HAP-1 (cell line): ENCODE measurements at regions not wholly inside any gene's neighbourhood (a gene's known extent, or its start where the extent isn't known, plus 50 kb on each side); places are given as distances from the start of the nearest gene placed in this dataset.

Source experiments
- DNase-seq, 2 experiments: peaks; one replicate each; pipeline ENCODE4 v3.0.0-alpha.2; 2016 to 2020; ENCODE audit warnings: low spot score in 2 of 2
- H3K27me3 ChIP-seq: fragments of 250-450 bp; sonication (Bioruptor Pico); 2 replicates; pipeline ENCODE4 v1.5.1; 2020; ENCODE audit warnings: low read depth, mild to moderate bottlenecking, moderate library complexity
- H3K36me3 ChIP-seq: fragments of 250-450 bp; sonication (Bioruptor Pico); replicated peaks from 2 replicates; pipeline ENCODE4 v1.5.1; 2020; ENCODE audit warnings: mild to moderate bottlenecking
- H3K4me1 ChIP-seq: fragments of 250-450 bp; sonication (Bioruptor Pico); 2 replicates; pipeline ENCODE4 v1.5.1; 2020; ENCODE audit warnings: mild to moderate bottlenecking
- H3K4me3 ChIP-seq: fragments of 250-450 bp; sonication (Bioruptor Pico); 2 replicates; pipeline ENCODE4 v1.5.1; 2020; ENCODE audit warnings: mild to moderate bottlenecking, moderate library complexity
- H3K9me3 ChIP-seq: fragments of 250-450 bp; sonication (Bioruptor Pico); 2 replicates; pipeline ENCODE4 v1.5.1; 2020; ENCODE audit warnings: mild to moderate bottlenecking, moderate library complexity
- in situ Hi-C: fragments of 300-500 bp; cut with MboI; formaldehyde crosslinking; loops from 3 replicates; pipeline ENCODE4 v1.14.3; 2020; ENCODE audit warnings: low sequenced_read_pairs, inconsistent platforms, mixed read lengths

DNA sequence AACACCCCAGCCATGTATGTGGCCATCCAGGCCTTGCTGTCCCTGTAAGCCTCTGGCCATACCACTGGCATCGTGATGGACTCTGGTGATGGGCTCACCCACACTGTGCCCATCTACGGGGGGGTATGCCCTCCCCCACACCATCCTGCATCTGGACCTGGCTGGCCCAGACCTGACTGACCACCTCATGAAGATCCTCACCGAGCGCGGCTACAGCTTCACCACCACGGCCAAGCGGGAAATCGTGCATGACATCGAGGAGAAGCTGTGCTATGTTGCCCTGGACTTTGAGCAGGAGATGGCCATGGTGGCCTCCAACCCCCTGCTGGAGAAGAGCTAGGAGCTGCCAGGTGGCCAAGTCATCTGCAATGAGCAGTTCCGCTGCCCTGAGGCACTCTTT, 80.4 kb upstream of the ZCCHC2 start:
- no peak for DNase-seq
- Histone ChIP-seq H3K27me3 (no peaks in the 10 kb centered on the region), H3K4me1 (no peaks in the 10 kb centered on the region), H3K4me3 (no peak overlapping the region), H3K9me3 (no peaks in the 10 kb centered on the region), H3K36me3 (no peaks in the 10 kb centered on the region)
- in situ Hi-C loops = no loop called here

DNA sequence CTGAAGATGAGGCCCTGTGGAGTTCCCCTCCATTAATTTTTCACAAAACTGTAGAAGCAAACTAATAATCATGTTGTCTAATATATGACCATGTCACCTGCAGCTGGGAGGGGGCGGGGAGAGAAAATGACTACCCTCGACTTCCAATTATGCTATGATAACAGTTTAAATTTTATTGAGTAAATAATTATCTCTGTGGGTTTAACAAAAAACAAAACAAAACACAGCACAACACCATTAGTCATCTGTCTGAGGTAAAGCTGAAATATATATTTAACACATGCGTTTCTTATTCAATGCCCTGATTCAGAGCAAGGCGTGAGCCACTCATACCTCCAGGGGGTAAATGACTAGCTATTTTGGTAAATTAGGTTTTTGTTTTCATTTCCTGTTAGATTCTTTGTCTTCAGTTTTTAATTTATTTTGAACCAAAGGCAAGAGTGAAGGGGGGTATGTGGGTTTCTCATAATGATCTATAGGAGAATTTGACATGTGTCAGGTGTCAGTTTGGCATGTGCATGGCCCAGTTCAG, 77.4 kb upstream of the ZCCHC2 start:
- in situ Hi-C loops = no loop called here
- no peaks in the 10 kb centered on the region for H3K4me1 ChIP-seq
- H3K27me3 ChIP-seq = no peaks in the 10 kb centered on the region
- H3K36me3 ChIP-seq = no peaks in the 10 kb centered on the region
- DNase-seq = no peak
- H3K9me3 ChIP-seq = 0 out of 2 replicates have a peak, but pooled peaks cover 3% of the 10 kb centered on the region
- H3K4me3 ChIP-seq = no peak overlapping the region

DNA sequence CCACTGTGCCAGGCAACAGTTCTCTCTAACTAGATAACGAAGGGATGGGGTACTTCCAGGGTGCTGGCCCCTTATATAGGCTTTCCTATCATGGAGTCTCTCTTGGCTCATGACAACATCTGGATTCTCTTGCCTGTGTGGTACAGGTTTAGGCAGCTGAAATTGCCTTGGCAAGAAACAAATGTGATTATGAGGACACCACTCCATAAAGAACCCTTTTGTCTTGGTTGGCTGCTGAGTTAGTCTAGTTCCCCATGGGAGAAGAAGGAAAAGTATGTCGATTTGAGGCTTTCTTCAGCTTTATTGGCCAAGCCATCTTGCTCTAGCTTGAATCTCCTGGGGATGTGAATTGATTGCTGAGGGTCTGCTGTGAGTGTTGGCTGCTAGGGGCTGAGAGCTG, 76.3 kb upstream of the ZCCHC2 start:
- Histone ChIP-seq H3K27me3 (no peaks in the 10 kb centered on the region), H3K4me3 (no peak overlapping the region), H3K9me3 (0 out of 2 replicates have a peak, but pooled peaks cover 3% of the 10 kb centered on the region), H3K4me1 (no peaks in the 10 kb centered on the region), H3K36me3 (no peaks in the 10 kb centered on the region)
- in situ Hi-C loops = no loop called here
- no peak for DNase-seq

DNA sequence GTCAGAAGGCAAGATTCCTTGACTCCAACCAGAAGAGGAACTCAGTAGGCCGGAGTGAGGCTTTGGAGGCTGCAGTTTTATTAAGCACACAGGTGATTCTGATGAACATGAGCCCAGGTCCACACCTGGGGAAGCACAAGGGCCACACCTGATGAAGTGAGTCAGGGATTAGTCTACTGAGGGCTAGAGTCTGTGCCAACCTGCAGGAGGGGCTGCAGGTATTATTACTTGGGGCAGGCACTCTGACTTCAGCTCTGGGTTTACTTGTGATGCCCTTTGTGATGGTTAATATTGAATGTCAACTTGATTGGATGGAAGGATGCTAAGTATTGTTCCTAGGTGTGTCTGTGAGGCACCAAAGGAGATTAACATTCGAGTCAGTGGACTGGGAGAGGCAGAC, 75.2 kb upstream of the ZCCHC2 start:
- no peaks in the 10 kb centered on the region for H3K36me3 ChIP-seq
- no peak overlapping the region for H3K4me3 ChIP-seq
- no peaks in the 10 kb centered on the region for H3K27me3 ChIP-seq
- no peak for DNase-seq
- no peaks in the 10 kb centered on the region for H3K4me1 ChIP-seq
- in situ Hi-C loops = no loop called here
- 0 out of 2 replicates have a peak, but pooled peaks cover 3% of the 10 kb centered on the region for H3K9me3 ChIP-seq

DNA sequence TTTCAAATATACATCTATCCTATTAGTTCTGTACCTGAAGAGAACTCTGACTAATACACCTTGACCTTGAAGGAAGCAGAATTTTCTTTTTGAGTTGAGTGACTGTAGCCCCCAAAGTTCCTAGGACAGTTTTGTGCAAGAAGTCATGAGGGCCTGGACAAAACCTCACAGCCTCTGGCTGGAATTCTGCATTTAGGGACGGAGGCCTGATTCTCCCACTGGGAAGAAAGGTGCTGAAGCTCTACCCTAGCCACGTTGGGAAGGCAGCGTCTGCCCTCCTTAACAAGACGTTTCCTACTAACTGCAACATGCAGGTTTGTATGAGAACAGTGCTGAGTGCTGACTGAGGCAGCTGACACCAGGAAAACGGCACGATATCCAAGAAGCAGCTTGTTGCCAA, 74.4 kb upstream of the ZCCHC2 start:
- DNase-seq = no peak
- Histone ChIP-seq H3K4me1 (no peaks in the 10 kb centered on the region), H3K4me3 (no peak overlapping the region), H3K27me3 (no peaks in the 10 kb centered on the region), H3K36me3 (no peaks in the 10 kb centered on the region), H3K9me3 (0 out of 2 replicates have a peak, but pooled peaks cover 3% of the 10 kb centered on the region)
- in situ Hi-C loops = no loop called here

DNA sequence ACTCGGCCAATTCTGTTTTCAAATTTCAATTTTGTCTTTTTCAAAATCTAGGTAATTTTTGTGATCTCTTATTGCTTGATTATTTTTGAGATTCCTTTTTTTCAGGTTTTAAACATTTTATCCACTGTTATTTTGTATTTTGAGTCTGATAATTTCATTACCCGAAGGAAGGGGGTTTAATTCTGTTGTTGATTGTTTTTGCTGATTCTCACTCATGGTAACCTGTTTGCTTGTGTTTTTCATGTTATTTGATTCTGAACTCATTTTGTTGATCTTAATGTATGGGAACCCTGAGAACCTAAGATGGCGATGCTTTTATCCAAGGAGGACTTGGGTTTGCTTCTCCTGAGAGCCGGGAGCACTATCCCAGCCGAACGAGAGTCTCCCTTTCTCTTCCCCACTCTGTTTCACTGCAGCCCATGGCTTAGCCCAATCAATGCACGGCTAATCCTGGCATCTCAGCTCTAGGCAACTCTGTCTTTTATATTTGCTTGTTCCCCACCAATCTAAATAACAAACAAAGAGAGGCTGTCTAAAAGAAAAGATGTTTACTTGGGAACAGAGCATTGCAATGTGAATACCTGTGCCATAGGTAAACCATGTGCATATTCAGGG, 73.2 kb upstream of the ZCCHC2 start:
- Histone ChIP-seq H3K4me3 (no peak overlapping the region), H3K36me3 (no peaks in the 10 kb centered on the region), H3K9me3 (0 out of 2 replicates have a peak, but pooled peaks cover 3% of the 10 kb centered on the region), H3K4me1 (no peaks in the 10 kb centered on the region), H3K27me3 (no peaks in the 10 kb centered on the region)
- in situ Hi-C loops = no loop called here
- no peak for DNase-seq

DNA sequence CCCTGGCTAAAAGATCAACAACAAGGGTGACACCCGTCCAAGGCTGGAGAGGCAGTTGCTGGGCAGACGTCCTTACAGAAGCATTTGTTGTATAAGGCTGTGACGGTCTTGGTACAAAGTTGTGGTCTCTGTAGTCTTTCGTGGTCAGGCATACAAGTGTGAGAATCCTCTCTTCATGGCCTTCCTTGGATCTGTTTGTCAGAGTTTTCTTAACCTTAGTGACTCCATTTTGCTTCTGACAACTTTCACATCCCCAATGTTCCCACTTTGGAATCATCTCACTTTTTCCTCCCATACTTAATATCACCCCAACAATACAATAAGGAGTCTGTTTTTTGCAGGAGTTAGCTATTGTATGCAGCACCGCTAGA, 72.7 kb upstream of the ZCCHC2 start:
- Histone ChIP-seq H3K36me3 (no peaks in the 10 kb centered on the region), H3K9me3 (0 out of 2 replicates have a peak, but pooled peaks cover 3% of the 10 kb centered on the region), H3K4me3 (no peak overlapping the region), H3K4me1 (no peaks in the 10 kb centered on the region), H3K27me3 (no peaks in the 10 kb centered on the region)
- in situ Hi-C loops = no loop called here
- no peak for DNase-seq

DNA sequence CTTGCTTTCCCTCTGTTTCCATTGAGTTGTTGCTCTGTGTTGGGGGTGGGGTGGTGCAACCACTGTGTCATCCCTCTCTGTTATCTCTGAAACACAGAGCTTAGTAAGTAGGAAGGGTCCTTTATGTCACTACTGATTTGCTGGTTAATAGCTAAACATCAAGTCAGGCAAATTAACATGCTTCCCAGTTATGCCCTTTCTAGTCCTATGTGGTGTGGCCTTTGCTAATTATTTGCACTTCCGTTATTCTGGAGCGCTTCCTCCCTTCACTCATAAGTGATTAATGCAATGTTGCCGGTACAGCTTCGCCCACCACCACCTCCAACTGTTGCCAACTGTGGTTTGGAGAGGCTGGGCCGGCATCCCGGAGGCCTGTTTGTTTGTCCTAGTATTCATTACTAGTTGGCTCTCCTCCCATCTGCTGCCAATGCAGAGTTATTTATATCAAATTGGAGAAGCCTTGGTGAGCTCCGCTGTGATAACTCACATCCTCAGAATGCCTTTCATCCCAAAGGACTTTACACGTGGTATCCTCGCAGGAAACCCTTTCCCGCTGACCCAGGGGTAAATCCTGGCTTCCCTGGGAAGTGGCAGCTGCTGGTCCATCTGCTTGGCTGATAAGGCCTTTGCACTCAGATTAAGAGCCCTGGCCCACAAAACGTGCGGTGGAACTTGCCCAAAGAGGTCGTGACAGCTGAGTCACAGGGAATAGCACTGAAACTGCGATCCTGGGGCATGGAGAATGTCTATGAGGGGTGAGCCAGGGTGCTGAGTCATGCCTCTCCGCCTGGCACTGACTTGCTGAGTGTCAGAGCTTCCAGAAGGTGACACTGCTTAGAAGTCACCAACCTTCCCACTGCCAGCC, 72.0 kb upstream of the ZCCHC2 start:
- Histone ChIP-seq H3K4me3 (no peak overlapping the region), H3K4me1 (no peaks in the 10 kb centered on the region), H3K27me3 (no peaks in the 10 kb centered on the region), H3K36me3 (no peaks in the 10 kb centered on the region), H3K9me3 (0 out of 2 replicates have a peak, but pooled peaks cover 3% of the 10 kb centered on the region)
- in situ Hi-C loops = no loop called here
- DNase-seq = no peak

DNA sequence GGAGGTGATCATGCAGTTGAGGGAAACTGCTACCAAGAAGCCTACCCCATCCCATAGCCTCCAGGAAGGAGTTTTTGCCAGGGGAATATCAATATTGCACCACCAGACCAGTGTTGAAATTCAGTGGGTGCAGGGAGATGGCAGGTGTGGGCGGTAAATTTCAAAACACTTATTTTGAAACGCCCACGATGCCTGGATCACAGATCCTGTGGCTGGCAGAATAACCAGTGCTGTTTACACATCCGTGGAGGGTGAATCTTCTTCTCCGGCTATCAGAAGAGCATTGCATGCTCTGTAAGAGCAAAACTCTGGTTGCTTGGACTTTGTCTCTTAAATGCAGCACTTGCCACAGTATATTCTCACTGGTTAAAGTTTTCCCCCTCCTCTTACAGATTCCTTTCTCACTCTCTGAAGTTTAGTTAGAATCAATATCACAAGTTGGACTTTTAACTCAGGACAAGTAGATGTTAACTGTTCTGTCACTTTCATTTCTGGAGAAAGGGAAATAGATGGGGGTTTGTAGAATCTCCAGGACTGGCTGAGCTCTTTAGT, 70.5 kb upstream of the ZCCHC2 start:
- DNase-seq = no peak
- no peaks in the 10 kb centered on the region for H3K4me1 ChIP-seq
- no peaks in the 10 kb centered on the region for H3K36me3 ChIP-seq
- in situ Hi-C loops = no loop called here
- H3K4me3 ChIP-seq = no peak overlapping the region
- no peaks in the 10 kb centered on the region for H3K27me3 ChIP-seq
- H3K9me3 ChIP-seq = 0 out of 2 replicates have a peak, but pooled peaks cover 3% of the 10 kb centered on the region

DNA sequence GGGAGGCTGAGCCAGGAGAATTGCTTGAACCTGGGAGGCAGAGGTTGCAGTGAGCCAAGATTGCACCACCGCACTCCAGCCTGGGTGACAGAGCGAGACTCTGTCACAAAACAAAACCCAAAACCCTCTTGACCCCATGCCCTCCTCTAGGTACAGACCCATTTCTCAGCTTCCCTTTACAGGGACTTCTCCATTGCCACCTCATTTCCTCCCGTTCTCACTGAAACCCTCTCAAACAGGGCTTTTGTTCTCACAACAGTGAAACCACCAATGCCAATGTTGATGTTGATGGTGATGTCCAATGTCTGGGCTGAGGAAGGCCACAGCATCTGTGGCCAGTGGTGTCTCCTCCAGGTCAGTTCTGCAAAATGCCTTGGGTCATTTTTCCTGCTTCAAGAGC, 69.0 kb upstream of the ZCCHC2 start:
- in situ Hi-C loops = no loop called here
- H3K9me3 ChIP-seq = 0 out of 2 replicates have a peak, but pooled peaks cover 3% of the 10 kb centered on the region
- H3K27me3 ChIP-seq = no peaks in the 10 kb centered on the region
- DNase-seq = no peak
- H3K4me1 ChIP-seq = no peaks in the 10 kb centered on the region
- H3K4me3 ChIP-seq = no peak overlapping the region
- no peaks in the 10 kb centered on the region for H3K36me3 ChIP-seq

DNA sequence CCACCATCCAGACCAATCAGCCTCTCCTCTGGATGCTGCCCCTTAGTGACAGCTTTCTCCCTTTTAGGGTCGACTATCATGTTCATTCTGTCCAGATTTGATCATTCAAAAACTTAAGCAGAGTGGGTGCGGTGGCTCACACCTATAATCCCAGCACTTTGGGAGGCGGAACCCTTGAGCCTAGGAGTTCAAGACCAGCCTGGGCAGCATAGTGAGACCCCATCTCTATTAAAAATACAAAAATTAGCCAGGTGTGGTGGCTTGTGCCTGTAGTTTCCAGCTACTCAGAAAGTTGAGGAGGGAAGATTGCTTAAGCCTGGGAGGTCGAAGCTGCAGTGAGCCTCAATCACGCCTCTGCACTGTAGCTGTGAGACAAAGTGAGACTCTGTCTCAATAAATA, 68.3 kb upstream of the ZCCHC2 start:
- Histone ChIP-seq H3K4me1 (no peaks in the 10 kb centered on the region), H3K9me3 (no peaks in the 10 kb centered on the region), H3K36me3 (no peaks in the 10 kb centered on the region), H3K4me3 (no peak overlapping the region), H3K27me3 (no peaks in the 10 kb centered on the region)
- DNase-seq = no peak
- in situ Hi-C loops = no loop called here

DNA sequence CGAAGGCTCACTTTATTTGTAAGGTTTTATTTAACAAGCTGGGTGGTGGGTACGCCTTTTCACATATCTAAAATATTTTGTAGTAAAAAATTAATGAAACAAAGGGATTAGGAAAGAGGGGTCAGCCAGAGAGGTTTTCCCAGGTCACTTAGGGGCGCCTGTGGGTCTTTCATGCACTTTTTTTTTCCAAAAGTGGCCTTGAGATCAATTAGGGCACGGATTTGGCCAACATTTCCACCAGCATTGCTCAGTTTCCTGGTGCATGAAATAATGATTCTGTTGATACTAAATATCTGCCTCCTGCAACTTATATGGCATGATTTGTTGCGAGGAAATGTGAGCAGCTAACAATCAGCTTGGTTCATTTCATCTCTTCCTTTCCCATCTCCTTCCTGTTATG, 67.6 kb upstream of the ZCCHC2 start:
- H3K36me3 ChIP-seq = no peaks in the 10 kb centered on the region
- no peaks in the 10 kb centered on the region for H3K9me3 ChIP-seq
- H3K4me1 ChIP-seq = no peaks in the 10 kb centered on the region
- no peak for DNase-seq
- in situ Hi-C loops = no loop called here
- H3K4me3 ChIP-seq = no peak overlapping the region
- no peaks in the 10 kb centered on the region for H3K27me3 ChIP-seq

DNA sequence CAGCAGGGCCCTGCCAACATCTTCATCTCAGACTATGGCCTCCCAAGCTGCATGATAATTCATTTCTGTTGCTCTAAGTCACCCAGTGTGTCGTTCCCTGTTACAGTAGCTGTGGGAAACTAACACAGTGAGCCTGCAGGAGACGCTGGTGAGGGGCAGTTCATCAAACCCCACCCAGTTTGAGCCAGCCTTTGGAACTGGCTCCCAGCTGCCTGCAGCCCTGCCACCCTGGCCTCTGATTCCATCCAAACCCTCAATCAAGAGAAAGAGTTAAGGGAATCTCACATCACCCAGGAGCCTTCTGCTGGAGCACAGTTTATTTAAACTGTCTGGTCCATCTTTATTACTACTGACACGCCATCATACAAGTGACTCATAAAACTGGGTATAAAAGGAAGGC, 64.9 kb upstream of the ZCCHC2 start:
- Histone ChIP-seq H3K36me3 (no peaks in the 10 kb centered on the region), H3K27me3 (no peaks in the 10 kb centered on the region), H3K4me3 (no peak overlapping the region), H3K4me1 (peaks cover 7% of the 10 kb centered on the region), H3K9me3 (no peaks in the 10 kb centered on the region)
- DNase-seq = no peak
- in situ Hi-C loops = no loop called here

DNA sequence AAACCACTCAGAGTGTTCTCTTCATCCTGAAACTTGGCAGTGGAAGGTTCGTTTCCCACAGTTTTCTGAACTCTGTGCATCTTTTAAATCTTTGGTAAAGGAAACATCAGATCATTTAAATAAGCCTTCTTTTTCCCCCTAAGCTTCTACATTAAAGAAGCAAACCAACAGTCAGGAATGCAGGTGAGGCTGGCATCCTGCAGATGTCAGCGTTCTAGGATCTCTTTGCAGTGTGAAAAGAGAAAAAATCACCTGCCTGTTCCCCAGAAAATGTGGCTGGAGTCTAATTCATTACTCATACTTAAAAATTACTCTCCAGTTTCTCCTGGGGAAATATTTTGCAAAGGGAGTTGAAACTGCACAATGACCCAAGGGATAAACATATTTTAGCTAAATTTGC, 64.5 kb upstream of the ZCCHC2 start:
- H3K36me3 ChIP-seq = no peaks in the 10 kb centered on the region
- H3K27me3 ChIP-seq = no peaks in the 10 kb centered on the region
- in situ Hi-C loops = no loop called here
- H3K9me3 ChIP-seq = no peaks in the 10 kb centered on the region
- no peak overlapping the region for H3K4me3 ChIP-seq
- no peak for DNase-seq
- peaks cover 7% of the 10 kb centered on the region for H3K4me1 ChIP-seq
